HG03442 (cell line): ENCODE measurements at regions not wholly inside any gene's neighbourhood (a gene's known extent, or its start where the extent isn't known, plus 50 kb on each side); places are given as distances from the start of the nearest gene placed in this dataset.
"Not testable (repeated sequence)": the region's sequence is repeated elsewhere in the genome, so short reads cannot be mapped to it uniquely, and the experiment has no call there.

Experiments
- ATAC-seq: cut with Tn5 transposase; IDR thresholded peaks from one replicate; pipeline ENCODE4 v1.9.1; 2021; ENCODE audit warnings: mild to moderate bottlenecking, moderate library complexity; ENCODE audit not compliant: unreplicated experiment

GRCh38 chr11:82539669-82540068, 194.0 kb downstream of the FAM181B start:
- peak; percentile 68 for ATAC-seq

- no peak for ATAC-seq
These were observed 197.0 kb downstream of the FAM181B start for GRCh38 chr11:82536706-82537105.

GRCh38 chr11:82533628-82534327, 199.9 kb downstream of the FAM181B start:
- ATAC-seq, result no peak

- no peak for ATAC-seq
These were observed 203.7 kb downstream of the FAM181B start for GRCh38 chr11:82529936-82530335.

- no peak for ATAC-seq
These were observed 206.5 kb downstream of the FAM181B start for GRCh38 chr11:82527081-82527584.

- ATAC-seq, result no peak
These were observed 210.5 kb downstream of the FAM181B start for GRCh38 chr11:82523141-82523540.

GRCh38 chr11:82521427-82521826, 212.2 kb downstream of the FAM181B start:
- no peak for ATAC-seq

- ATAC-seq, result no peak
These were observed 226.4 kb downstream of the FAM181B start for GRCh38 chr11:82507288-82507687.

GRCh38 chr11:82505379-82505778, 228.3 kb downstream of the FAM181B start:
- no peak for ATAC-seq

- ATAC-seq, result not testable (repeated sequence)
These were observed 232.5 kb downstream of the FAM181B start for GRCh38 chr11:82501174-82501573.

GRCh38 chr11:82494988-82495432, 238.7 kb downstream of the FAM181B start:
- ATAC-seq, result peak; percentile 89

- ATAC-seq, result no peak
These were observed 258.8 kb downstream of the FAM181B start for GRCh38 chr11:82474876-82475275.

- no peak for ATAC-seq
These were observed 268.2 kb downstream of the FAM181B start for GRCh38 chr11:82465481-82465880.

GRCh38 chr11:82462608-82463242, 270.9 kb downstream of the FAM181B start:
- ATAC-seq, result no peak

GRCh38 chr11:82458761-82459160, 274.9 kb downstream of the FAM181B start:
- no peak for ATAC-seq

GRCh38 chr11:82458147-82458546, 275.5 kb downstream of the FAM181B start:
- ATAC-seq, result no peak

- ATAC-seq, result no peak
These were observed 282.7 kb downstream of the FAM181B start for GRCh38 chr11:82450996-82451395.

- no peak for ATAC-seq
These were observed 327.1 kb downstream of the FAM181B start for GRCh38 chr11:82406611-82407010.

- no peak for ATAC-seq
These were observed 328.2 kb downstream of the FAM181B start for GRCh38 chr11:82405421-82405820.

GRCh38 chr11:82404981-82405380, 328.7 kb downstream of the FAM181B start:
- ATAC-seq, result no peak

GRCh38 chr11:82403640-82404305, 329.9 kb downstream of the FAM181B start:
- no peak for ATAC-seq
